HEK293 (cell line): ENCODE measurements at regions not wholly inside any gene's neighbourhood (a gene's known extent, or its start where the extent isn't known, plus 50 kb on each side); places are given as distances from the start of the nearest gene placed in this dataset.

Source experiments
- CTCF ChIA-PET: fragments of 350-600 bp; formaldehyde crosslinking; extraction: SDS; loops from one replicate; lab custom pipeline; 2021; ENCODE audit warnings: antibody characterized with exemption; lab: Yijun Ruan, JAX
- POLR2A ChIA-PET: fragments of 300-600 bp; formaldehyde crosslinking; extraction: SDS; loops from one replicate; lab custom pipeline; 2020; ENCODE audit warnings: antibody characterized with exemption, inconsistent platforms; lab: Yijun Ruan, JAX
- H3K27ac ChIP-seq: fragments of 200-500 bp; sonication (Bioruptor generic); 2 replicates; pipeline ENCODE4 v1.5.1; 2014; ENCODE audit warnings: low read depth, low read length, control low read depth, inconsistent platforms; ENCODE audit errors: extremely low read depth
- H3K36me3 ChIP-seq, 2 experiments: fragments of 200-500 bp in 1 of 2; sonication (Bioruptor generic) in 1 of 2; 1 replicate in 1 of 2; 2 replicates in 1 of 2; pipeline ENCODE4 v1.5.1; 2014 to 2017; ENCODE audit warnings: inconsistent platforms in 2 of 2, low read length in 2 of 2; ENCODE audit not compliant: control insufficient read depth in 2 of 2, insufficient read depth in 1 of 2
- H3K4me1 ChIP-seq: fragments of 200-500 bp; sonication (Bioruptor generic); 2 replicates; pipeline ENCODE4 v1.5.1; 2014; ENCODE audit warnings: mild to moderate bottlenecking, low read length, inconsistent platforms; ENCODE audit not compliant: control insufficient read depth, insufficient read depth
- H3K4me3 ChIP-seq: 2 replicates; pipeline ENCODE4 v1.5.1; 2011; ENCODE audit warnings: low read depth, mild to moderate bottlenecking, control low read depth, low read length, moderate library complexity
- H3K9me3 ChIP-seq: fragments of 200-500 bp; sonication (Bioruptor generic); 2 replicates; pipeline ENCODE4 v1.5.1; 2014; ENCODE audit warnings: low read depth, low read length, inconsistent platforms; ENCODE audit not compliant: control insufficient read depth, insufficient read depth
- HIC1 ChIP-seq: fragments of 450-650 bp; formaldehyde crosslinking; IDR thresholded peaks from 2 replicates; pipeline ENCODE4 v1.5.1; 2016; ENCODE audit warnings: missing biosample characterization, missing genetic modification characterization
- HOXA7 ChIP-seq: sonication (generic); formaldehyde crosslinking; IDR thresholded peaks from 2 replicates; pipeline ENCODE4 v1.8.1; 2022; ENCODE audit warnings: missing genetic modification reagents, borderline replicate concordance
- KLF1 ChIP-seq: fragments of 450-650 bp; formaldehyde crosslinking; IDR thresholded peaks from 2 replicates; pipeline ENCODE4 v1.5.1; 2016; ENCODE audit warnings: missing biosample characterization, missing genetic modification characterization
- MEIS1 ChIP-seq: sonication (generic); formaldehyde crosslinking; IDR thresholded peaks from 2 replicates; pipeline ENCODE4 v1.8.1; 2022; ENCODE audit warnings: missing genetic modification reagents, mild to moderate bottlenecking, borderline replicate concordance
- REPIN1 ChIP-seq: fragments of 450-650 bp; formaldehyde crosslinking; IDR thresholded peaks from 2 replicates; pipeline ENCODE4 v1.5.1; 2017; ENCODE audit warnings: missing biosample characterization, missing genetic modification characterization, low read depth
- SP2 ChIP-seq: fragments of 450-650 bp; formaldehyde crosslinking; IDR thresholded peaks from 2 replicates; pipeline ENCODE4 v1.5.1; 2016; ENCODE audit warnings: missing biosample characterization, missing genetic modification characterization
- ZBTB17 ChIP-seq: fragments of 450-650 bp; formaldehyde crosslinking; IDR thresholded peaks from 2 replicates; pipeline ENCODE4 v1.5.1; 2016; ENCODE audit warnings: missing biosample characterization, missing genetic modification characterization
- ZFP41 ChIP-seq: fragments of 450-650 bp; formaldehyde crosslinking; IDR thresholded peaks from 2 replicates; pipeline ENCODE4 v1.5.1; 2016; ENCODE audit warnings: missing biosample characterization, missing genetic modification characterization, borderline replicate concordance
- ZNF280D ChIP-seq: fragments of 450-650 bp; formaldehyde crosslinking; IDR thresholded peaks from 2 replicates; pipeline ENCODE4 v1.5.1; 2016; ENCODE audit warnings: missing biosample characterization, missing genetic modification characterization
- ZNF292 ChIP-seq: fragments of 450-650 bp; formaldehyde crosslinking; IDR thresholded peaks from 2 replicates; pipeline ENCODE4 v1.5.1; 2016; ENCODE audit warnings: low read depth, missing biosample characterization, missing genetic modification characterization, borderline replicate concordance
- ZNF555 ChIP-seq: fragments of 450-650 bp; formaldehyde crosslinking; conservative IDR thresholded peaks from 2 replicates; pipeline ENCODE4 v1.5.1; 2017; ENCODE audit warnings: missing biosample characterization, mild to moderate bottlenecking, missing genetic modification characterization, inconsistent platforms
- ZNF585B ChIP-seq: fragments of 450-650 bp; formaldehyde crosslinking; IDR thresholded peaks from 2 replicates; pipeline ENCODE4 v1.5.1; 2016; ENCODE audit warnings: missing biosample characterization, missing genetic modification characterization
- ZNF623 ChIP-seq: fragments of 450-650 bp; formaldehyde crosslinking; IDR thresholded peaks from 2 replicates; pipeline ENCODE4 v1.5.1; 2016; ENCODE audit warnings: missing biosample characterization, missing genetic modification characterization
- ZSCAN30 ChIP-seq: fragments of 450-650 bp; IDR thresholded peaks from 2 replicates; pipeline ENCODE4 v1.5.1; 2018; ENCODE audit warnings: missing biosample characterization, mild to moderate bottlenecking, missing genetic modification characterization, moderate library complexity
- TF ChIP-seq, protein P1 (sequence below): fragments of 450-650 bp; formaldehyde crosslinking; IDR thresholded peaks from 2 replicates; pipeline ENCODE4 v1.5.1; 2016; ENCODE audit warnings: missing biosample characterization, missing genetic modification characterization

- no peak for TF ChIP-seq ZNF280D (tag by site-specific recombination)
- no peak for TF ChIP-seq MEIS1
- TF ChIP-seq ZNF585B, result no peak
- TF ChIP-seq, all 188 proteins: peak for 0
Observed at GRCh38 chr1:190578526-190578925, 100.9 kb upstream of the BRINP3 start (continued).

DNA sequence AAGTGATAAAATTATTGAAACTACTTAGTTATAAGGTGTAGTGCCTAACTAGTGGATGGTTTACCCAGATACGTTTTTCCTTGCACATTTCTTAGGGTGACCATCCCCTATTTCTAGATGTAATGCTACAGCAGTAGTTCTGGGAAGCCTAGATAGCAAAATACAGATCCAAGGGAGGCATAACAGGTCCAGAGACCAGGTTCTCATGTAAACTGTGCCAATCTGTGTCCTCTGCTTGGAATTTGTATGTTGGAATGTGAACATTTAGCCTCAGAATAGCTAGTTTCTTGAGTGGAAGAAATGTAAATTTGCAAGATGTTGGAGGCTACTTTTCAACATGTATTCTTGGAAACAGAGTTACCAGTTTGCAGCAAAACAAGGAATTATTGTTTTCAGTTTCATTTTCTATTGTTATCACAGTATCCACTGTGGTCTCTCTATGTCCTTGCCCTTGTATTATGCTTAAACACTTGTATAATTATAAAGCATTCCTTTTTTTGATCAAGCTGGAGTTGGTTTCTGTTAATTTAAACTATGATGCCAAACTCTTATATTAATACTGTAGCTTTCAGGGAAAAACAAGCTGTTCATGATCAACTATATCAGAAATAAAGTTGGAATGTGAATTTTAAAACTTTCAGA, 102.0 kb upstream of the BRINP3 start:
- ChIA-PET POLR2A (no interaction called here), CTCF (no interaction called here)
- no peaks in the 10 kb centered on the region for H3K4me1 ChIP-seq
- no peaks in the 10 kb centered on the region for H3K9me3 ChIP-seq
- TF ChIP-seq ZNF555 (tag by site-specific recombination), result no peak
- H3K4me3 ChIP-seq, result no peak overlapping the region
- H3K27ac ChIP-seq, result no peak overlapping the region
- no peaks in the 10 kb centered on the region for H3K36me3 ChIP-seq

- Histone ChIP-seq H3K4me1 (no peaks in the 10 kb centered on the region), H3K9me3 (no peaks in the 10 kb centered on the region), H3K27ac (no peak overlapping the region), H3K36me3 (no peaks in the 10 kb centered on the region), H3K4me3 (no peak overlapping the region)
- POLR2A ChIA-PET, result no interaction called here
- TF ChIP-seq HOXA7 (CRISPR knock-in tag) (no peak), SP2 (tag by site-specific recombination) (no peak), REPIN1 (tag by site-specific recombination) (no peak), ZNF623 (tag by site-specific recombination) (no peak), MEIS1 (no peak), ZNF292 (tag by site-specific recombination) (no peak), HIC1 (no peak), ZFP41 (no peak), KLF1 (no peak), ZSCAN30 (no peak), ZBTB17 (tag by site-specific recombination) (no peak)
- TF ChIP-seq, protein P1, sequence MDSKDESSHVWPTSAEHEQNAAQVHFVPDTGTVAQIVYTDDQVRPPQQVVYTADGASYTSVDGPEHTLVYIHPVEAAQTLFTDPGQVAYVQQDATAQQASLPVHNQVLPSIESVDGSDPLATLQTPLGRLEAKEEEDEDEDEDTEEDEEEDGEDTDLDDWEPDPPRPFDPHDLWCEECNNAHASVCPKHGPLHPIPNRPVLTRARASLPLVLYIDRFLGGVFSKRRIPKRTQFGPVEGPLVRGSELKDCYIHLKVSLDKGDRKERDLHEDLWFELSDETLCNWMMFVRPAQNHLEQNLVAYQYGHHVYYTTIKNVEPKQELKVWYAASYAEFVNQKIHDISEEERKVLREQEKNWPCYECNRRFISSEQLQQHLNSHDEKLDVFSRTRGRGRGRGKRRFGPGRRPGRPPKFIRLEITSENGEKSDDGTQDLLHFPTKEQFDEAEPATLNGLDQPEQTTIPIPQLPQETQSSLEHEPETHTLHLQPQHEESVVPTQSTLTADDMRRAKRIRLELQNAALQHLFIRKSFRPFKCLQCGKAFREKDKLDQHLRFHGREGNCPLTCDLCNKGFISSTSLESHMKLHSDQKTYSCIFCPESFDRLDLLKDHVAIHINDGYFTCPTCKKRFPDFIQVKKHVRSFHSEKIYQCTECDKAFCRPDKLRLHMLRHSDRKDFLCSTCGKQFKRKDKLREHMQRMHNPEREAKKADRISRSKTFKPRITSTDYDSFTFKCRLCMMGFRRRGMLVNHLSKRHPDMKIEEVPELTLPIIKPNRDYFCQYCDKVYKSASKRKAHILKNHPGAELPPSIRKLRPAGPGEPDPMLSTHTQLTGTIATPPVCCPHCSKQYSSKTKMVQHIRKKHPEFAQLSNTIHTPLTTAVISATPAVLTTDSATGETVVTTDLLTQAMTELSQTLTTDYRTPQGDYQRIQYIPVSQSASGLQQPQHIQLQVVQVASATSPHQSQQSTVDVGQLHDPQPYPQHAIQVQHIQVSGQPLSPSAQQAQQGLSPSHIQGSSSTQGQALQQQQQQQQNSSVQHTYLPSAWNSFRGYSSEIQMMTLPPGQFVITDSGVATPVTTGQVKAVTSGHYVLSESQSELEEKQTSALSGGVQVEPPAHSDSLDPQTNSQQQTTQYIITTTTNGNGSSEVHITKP (tag by site-specific recombination), result no peak
- CTCF ChIA-PET, result no interaction called here
Observed at GRCh38 chr1:190583862-190584261, 106.2 kb upstream of the BRINP3 start.
